C4-2B (cell line): ENCODE measurements at regions not wholly inside any gene's neighbourhood (a gene's known extent, or its start where the extent isn't known, plus 50 kb on each side); places are given as distances from the start of the nearest gene placed in this dataset.

ENCODE experiments used
- H3K27ac ChIP-seq: fragments of 450-650 bp; 2 replicates; pipeline ENCODE4 v1.5.1; 2017
- CTCF ChIP-seq: fragments of 450-650 bp; conservative IDR thresholded peaks from 2 replicates; pipeline ENCODE4 v1.5.1; 2017; ENCODE audit warnings: mild to moderate bottlenecking
- ZFX ChIP-seq: fragments of 450-650 bp; IDR thresholded peaks from 2 replicates; pipeline ENCODE4 v1.6.1; 2017

- H3K27ac ChIP-seq, result no peak overlapping the region; the same call in 1 of the 2 replicates
- TF ChIP-seq ZFX (no peak), CTCF (no peak)
Observed at GRCh38 chr4:148693913-148694649, 251.9 kb upstream of the NR3C2 start.

GRCh38 chr4:148692242-148692641 is 250.0 kb upstream of the NR3C2 start:
- TF ChIP-seq ZFX (no peak), CTCF (no peak)
- peak overlapping the region; percentile 68 for H3K27ac ChIP-seq

GRCh38 chr4:148686449-148686848 is 244.2 kb upstream of the NR3C2 start:
- TF ChIP-seq ZFX (no peak), CTCF (no peak)
- no peak overlapping the region for H3K27ac ChIP-seq

GRCh38 chr4:148684638-148685037 is 242.4 kb upstream of the NR3C2 start:
- TF ChIP-seq ZFX, result no peak
- TF ChIP-seq CTCF, result no peak
- peak overlapping the region; percentile 58; the same call in 1 of the 2 replicates for H3K27ac ChIP-seq

- no peak overlapping the region for H3K27ac ChIP-seq
- TF ChIP-seq CTCF (no peak), ZFX (no peak)
Observed at GRCh38 chr4:148680884-148681283, 238.7 kb upstream of the NR3C2 start.

GRCh38 chr4:148676344-148676743 is 234.1 kb upstream of the NR3C2 start:
- TF ChIP-seq CTCF (no peak), ZFX (no peak)
- H3K27ac ChIP-seq, result no peak overlapping the region

- no peak overlapping the region for H3K27ac ChIP-seq
- no peak for TF ChIP-seq ZFX
- TF ChIP-seq CTCF, result no peak
Observed at GRCh38 chr4:148674876-148675275, 232.7 kb upstream of the NR3C2 start.
